Testis (tissue), 2 donors: ENCODE measurements at regions not wholly inside any gene's neighbourhood (a gene's known extent, or its start where the extent isn't known, plus 50 kb on each side); places are given as distances from the start of the nearest gene placed in this dataset.

Experiments
- CTCF ChIP-seq, 3 experiments: fragments of 450-650 bp in 2 of 3; fragments of 200-600 bp in 1 of 3; sonication (generic) in 1 of 3; IDR thresholded peaks; one replicate each; pipeline ENCODE4 v1.5.1; 2016 to 2019; ENCODE audit warnings: antibody characterized with exemption in 3 of 3, mild to moderate bottlenecking in 2 of 3, moderate library complexity in 1 of 3
- POLR2A ChIP-seq: fragments of 450-650 bp; IDR thresholded peaks from one replicate; pipeline ENCODE4 v1.6.1; 2017; ENCODE audit warnings: antibody characterized with exemption, mild to moderate bottlenecking, moderate library complexity

GRCh38 chr21:22993144-22993543 is 1994.9 kb downstream of the NCAM2 start:
- TF ChIP-seq POLR2A (no peak), CTCF (IDR thresholded peaks at IDR 0.05) (no peak)
